HT-29 (cell line): ENCODE measurements at regions not wholly inside any gene's neighbourhood (a gene's known extent, or its start where the extent isn't known, plus 50 kb on each side); places are given as distances from the start of the nearest gene placed in this dataset.

Experiments
- DNase-seq: peaks from one replicate; pipeline ENCODE4 v3.0.0-alpha.2; 2015; ENCODE audit warnings: low spot score

DNA sequence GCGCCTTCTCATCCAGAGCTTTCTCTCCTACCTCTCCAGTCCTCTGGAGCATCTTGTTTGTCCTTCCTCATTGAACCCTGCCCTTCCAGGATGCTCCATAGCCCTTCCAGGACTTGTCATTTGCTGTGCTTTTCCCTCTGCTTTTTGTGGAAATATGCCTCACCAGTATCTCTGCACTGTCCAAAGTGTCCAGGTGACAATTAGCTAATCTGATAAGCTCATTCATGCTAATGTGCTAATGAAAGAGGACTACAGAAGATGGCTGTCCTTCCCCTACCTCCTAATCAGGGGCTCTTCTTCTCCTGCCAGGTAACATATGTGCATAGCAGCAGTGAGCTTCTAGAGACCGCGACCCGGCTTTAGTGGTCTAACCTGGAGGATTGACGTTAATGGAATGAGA is 58.4 kb upstream of the OTX2 start:
- DNase-seq: no peak

DNA sequence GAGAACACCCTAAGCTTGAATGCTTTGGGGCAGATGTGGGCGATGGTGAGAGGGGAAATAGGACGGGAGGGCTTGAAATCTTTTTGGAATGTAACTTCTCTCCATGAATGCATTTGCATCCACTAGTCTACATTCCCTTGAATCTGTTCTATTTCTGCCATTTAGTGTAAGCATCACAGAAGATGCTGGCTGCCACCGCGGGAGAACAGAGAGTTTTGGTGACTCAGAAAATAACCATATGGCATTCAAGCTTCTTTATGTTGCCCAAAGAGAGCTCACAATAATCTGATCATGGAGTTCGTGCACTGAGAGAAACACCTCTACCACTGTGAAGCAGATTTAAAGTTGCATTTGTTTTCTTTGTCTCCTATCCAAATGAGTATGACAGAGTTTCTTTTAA is 52.6 kb upstream of the OTX2 start:
- no peak for DNase-seq

DNA sequence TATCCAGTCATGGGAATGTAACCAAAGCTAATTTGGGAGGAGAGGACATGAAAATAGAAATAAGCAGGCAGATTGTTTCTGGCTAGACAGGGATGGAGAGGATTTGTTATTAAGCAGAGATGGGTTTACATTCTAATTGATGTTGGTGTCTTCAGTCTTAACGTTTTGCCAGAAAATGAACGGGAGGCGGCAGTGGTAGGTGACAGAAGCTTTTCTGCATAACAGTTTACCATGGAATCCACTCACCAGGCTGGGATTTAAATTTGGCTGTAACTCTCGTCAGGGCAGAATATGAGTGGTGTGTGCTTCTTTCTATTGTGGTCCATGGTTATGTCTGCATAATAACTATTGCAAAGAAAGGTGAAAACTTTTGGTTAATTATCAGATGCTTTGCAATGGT is 50.2 kb upstream of the OTX2 start:
- DNase-seq: no peak
